Loucy (cell line): ENCODE measurements at regions not wholly inside any gene's neighbourhood (a gene's known extent, or its start where the extent isn't known, plus 50 kb on each side); places are given as distances from the start of the nearest gene placed in this dataset.

ENCODE experiments used
- H2AFZ ChIP-seq: fragments of 200-600 bp; sonication (generic); 2 replicates; pipeline ENCODE4 v1.6.0; 2016; ENCODE audit warnings: antibody characterized with exemption, mild to moderate bottlenecking, low read length, moderate library complexity
- H3F3A ChIP-seq: fragments of 200-600 bp; 2 replicates; pipeline ENCODE4 v1.6.0; 2016; ENCODE audit warnings: antibody characterized with exemption, low read depth, mild to moderate bottlenecking
- H3K27me3 ChIP-seq: fragments of 200-600 bp; sonication (generic); 2 replicates; pipeline ENCODE4 v1.6.1; 2014; ENCODE audit warnings: low read length, mild to moderate bottlenecking; ENCODE audit not compliant: insufficient read depth, poor library complexity, severe bottlenecking
- H3K36me3 ChIP-seq: fragments of 200-600 bp; sonication (generic); 2 replicates; pipeline ENCODE4 v1.6.1; 2016; ENCODE audit warnings: low read length; ENCODE audit not compliant: insufficient read depth
- H3K4me1 ChIP-seq: fragments of 200-600 bp; sonication (generic); 2 replicates; pipeline ENCODE4 v1.5.1; 2014; ENCODE audit warnings: low read length, mild to moderate bottlenecking; ENCODE audit not compliant: insufficient read depth, poor library complexity, severe bottlenecking
- H3K4me2 ChIP-seq: fragments of 200-600 bp; sonication (generic); 2 replicates; pipeline ENCODE4 v1.6.0; 2014; ENCODE audit warnings: antibody characterized with exemption, low read length, low read depth, mild to moderate bottlenecking; ENCODE audit not compliant: poor library complexity, severe bottlenecking
- H3K4me3 ChIP-seq: fragments of 200-600 bp; sonication (generic); 2 replicates; pipeline ENCODE4 v1.5.1; 2014; ENCODE audit warnings: low read length, mild to moderate bottlenecking, mixed read lengths; ENCODE audit not compliant: poor library complexity, severe bottlenecking
- H3K79me2 ChIP-seq: fragments of 200-600 bp; sonication (generic); 2 replicates; pipeline ENCODE4 v1.6.1; 2014; ENCODE audit warnings: low read length; ENCODE audit not compliant: insufficient read depth
- H3K9ac ChIP-seq: fragments of 200-600 bp; sonication (generic); 2 replicates; pipeline ENCODE4 v1.6.0; 2014; ENCODE audit warnings: mild to moderate bottlenecking, low read depth, low read length, moderate library complexity; ENCODE audit not compliant: poor library complexity, severe bottlenecking
- H3K9me2 ChIP-seq: fragments of 200-600 bp; sonication (generic); replicated peaks from 2 replicates; pipeline ENCODE4 v1.6.1; 2016; ENCODE audit warnings: low read depth, low read length, mixed read lengths
- H3K9me3 ChIP-seq: fragments of 200-600 bp; sonication (generic); 2 replicates; pipeline ENCODE4 v1.6.1; 2014; ENCODE audit warnings: mild to moderate bottlenecking, antibody characterized with exemption, low read length, low read depth; ENCODE audit not compliant: insufficient read depth
- H4K20me1 ChIP-seq: fragments of 200-600 bp; sonication (generic); 2 replicates; pipeline ENCODE4 v1.6.0; 2014; ENCODE audit warnings: antibody characterized with exemption, low read length, mild to moderate bottlenecking; ENCODE audit not compliant: insufficient read depth, poor library complexity, severe bottlenecking
- CTCF ChIP-seq: fragments of 200-600 bp; sonication (generic); conservative IDR thresholded peaks from 2 replicates; pipeline ENCODE4 v1.5.1; 2014; ENCODE audit warnings: mild to moderate bottlenecking, antibody characterized with exemption, low read length
- EZH2phosphoT487 ChIP-seq: fragments of 200-600 bp; IDR thresholded peaks from 2 replicates; pipeline ENCODE4 v1.6.1; 2018; ENCODE audit warnings: antibody characterized with exemption, mild to moderate bottlenecking, moderate library complexity, borderline replicate concordance

GRCh38 chr7:25781704-25782103 is 370.3 kb upstream of the NFE2L3 start:
- Histone ChIP-seq H3F3A (no peaks in the 10 kb centered on the region), H3K27me3 (no peaks in the 10 kb centered on the region), H4K20me1 (no peaks in the 10 kb centered on the region), H3K9ac (no peak overlapping the region), H3K79me2 (no peaks in the 10 kb centered on the region), H3K4me2 (no peak overlapping the region), H3K36me3 (no peaks in the 10 kb centered on the region), H3K9me3 (no peaks in the 10 kb centered on the region), H3K4me3 (no peak overlapping the region), H3K9me2 (no peaks in the 10 kb centered on the region), H2AFZ (no peak overlapping the region), H3K4me1 (no peaks in the 10 kb centered on the region)
- TF ChIP-seq EZH2phosphoT487 = no peak
- no peak for TF ChIP-seq CTCF

- H3K36me3 ChIP-seq = no peaks in the 10 kb centered on the region
- H3K9me2 ChIP-seq = no peaks in the 10 kb centered on the region
- H2AFZ ChIP-seq = no peak overlapping the region
- no peak overlapping the region for H3K9ac ChIP-seq
- no peaks in the 10 kb centered on the region for H4K20me1 ChIP-seq
- H3F3A ChIP-seq = no peaks in the 10 kb centered on the region
- TF ChIP-seq EZH2phosphoT487 = no peak
- TF ChIP-seq CTCF = no peak
- no peaks in the 10 kb centered on the region for H3K79me2 ChIP-seq
- no peaks in the 10 kb centered on the region for H3K9me3 ChIP-seq
- no peaks in the 10 kb centered on the region for H3K4me1 ChIP-seq
- no peak overlapping the region for H3K4me3 ChIP-seq
- H3K27me3 ChIP-seq = no peaks in the 10 kb centered on the region
- no peak overlapping the region for H3K4me2 ChIP-seq
These were observed 365.1 kb upstream of the NFE2L3 start for GRCh38 chr7:25786936-25787335.

GRCh38 chr7:25787336-25787735 is 364.7 kb upstream of the NFE2L3 start:
- Histone ChIP-seq H2AFZ (no peak overlapping the region), H4K20me1 (no peaks in the 10 kb centered on the region), H3K9ac (no peak overlapping the region), H3K4me2 (no peak overlapping the region), H3K36me3 (no peaks in the 10 kb centered on the region), H3F3A (no peaks in the 10 kb centered on the region), H3K9me2 (no peaks in the 10 kb centered on the region), H3K27me3 (no peaks in the 10 kb centered on the region), H3K4me1 (no peaks in the 10 kb centered on the region), H3K79me2 (no peaks in the 10 kb centered on the region), H3K4me3 (no peak overlapping the region), H3K9me3 (no peaks in the 10 kb centered on the region)
- TF ChIP-seq EZH2phosphoT487 = no peak
- no peak for TF ChIP-seq CTCF
